HAP-1 (cell line): ENCODE measurements at regions not wholly inside any gene's neighbourhood (a gene's known extent, or its start where the extent isn't known, plus 50 kb on each side); places are given as distances from the start of the nearest gene placed in this dataset.

ENCODE experiments used
- DNase-seq, 2 experiments: peaks; one replicate each; pipeline ENCODE4 v3.0.0-alpha.2; 2016 to 2020; ENCODE audit warnings: low spot score in 2 of 2
- H3K27me3 ChIP-seq: fragments of 250-450 bp; sonication (Bioruptor Pico); 2 replicates; pipeline ENCODE4 v1.5.1; 2020; ENCODE audit warnings: low read depth, mild to moderate bottlenecking, moderate library complexity
- H3K36me3 ChIP-seq: fragments of 250-450 bp; sonication (Bioruptor Pico); replicated peaks from 2 replicates; pipeline ENCODE4 v1.5.1; 2020; ENCODE audit warnings: mild to moderate bottlenecking
- H3K4me1 ChIP-seq: fragments of 250-450 bp; sonication (Bioruptor Pico); 2 replicates; pipeline ENCODE4 v1.5.1; 2020; ENCODE audit warnings: mild to moderate bottlenecking
- H3K4me3 ChIP-seq: fragments of 250-450 bp; sonication (Bioruptor Pico); 2 replicates; pipeline ENCODE4 v1.5.1; 2020; ENCODE audit warnings: mild to moderate bottlenecking, moderate library complexity
- H3K9me3 ChIP-seq: fragments of 250-450 bp; sonication (Bioruptor Pico); 2 replicates; pipeline ENCODE4 v1.5.1; 2020; ENCODE audit warnings: mild to moderate bottlenecking, moderate library complexity
- in situ Hi-C: fragments of 300-500 bp; cut with MboI; formaldehyde crosslinking; loops from 3 replicates; pipeline ENCODE4 v1.14.3; 2020; ENCODE audit warnings: low sequenced_read_pairs, inconsistent platforms, mixed read lengths

- Histone ChIP-seq H3K27me3 (no peaks in the 10 kb centered on the region), H3K36me3 (no peaks in the 10 kb centered on the region), H3K9me3 (no peaks in the 10 kb centered on the region), H3K4me3 (no peak overlapping the region), H3K4me1 (no peaks in the 10 kb centered on the region)
- in situ Hi-C loops, result no loop called here
- no peak for DNase-seq
These were observed 540.5 kb downstream of the BTBD3 start for GRCh38 chr20:12458241-12458640.

- H3K9me3 ChIP-seq, result no peaks in the 10 kb centered on the region
- H3K36me3 ChIP-seq, result no peaks in the 10 kb centered on the region
- DNase-seq, result no peak
- H3K4me3 ChIP-seq, result no peak overlapping the region
- in situ Hi-C loops, result no loop called here
- no peaks in the 10 kb centered on the region for H3K4me1 ChIP-seq
- no peaks in the 10 kb centered on the region for H3K27me3 ChIP-seq
These were observed 544.7 kb upstream of the SPTLC3 start for GRCh38 chr20:12464036-12464435.

- H3K4me1 ChIP-seq, result no peaks in the 10 kb centered on the region
- H3K4me3 ChIP-seq, result no peak overlapping the region
- no peaks in the 10 kb centered on the region for H3K9me3 ChIP-seq
- H3K36me3 ChIP-seq, result no peaks in the 10 kb centered on the region
- no peaks in the 10 kb centered on the region for H3K27me3 ChIP-seq
- DNase-seq, result no peak
- in situ Hi-C loops, result no loop called here
These were observed 541.9 kb upstream of the SPTLC3 start for GRCh38 chr20:12466915-12467314.

GRCh38 chr20:12467758-12468157 lies 541.0 kb upstream of the SPTLC3 start:
- Histone ChIP-seq H3K9me3 (no peaks in the 10 kb centered on the region), H3K4me1 (no peaks in the 10 kb centered on the region), H3K27me3 (no peaks in the 10 kb centered on the region), H3K4me3 (no peak overlapping the region), H3K36me3 (no peaks in the 10 kb centered on the region)
- DNase-seq, result no peak
- in situ Hi-C loops, result no loop called here

GRCh38 chr20:12482661-12483060 lies 526.1 kb upstream of the SPTLC3 start:
- H3K36me3 ChIP-seq, result no peaks in the 10 kb centered on the region
- no peak overlapping the region for H3K4me3 ChIP-seq
- no peaks in the 10 kb centered on the region for H3K4me1 ChIP-seq
- DNase-seq, result no peak
- H3K9me3 ChIP-seq, result no peaks in the 10 kb centered on the region
- H3K27me3 ChIP-seq, result no peaks in the 10 kb centered on the region
- in situ Hi-C loops, result no loop called here

- no peaks in the 10 kb centered on the region for H3K4me1 ChIP-seq
- no peaks in the 10 kb centered on the region for H3K36me3 ChIP-seq
- H3K9me3 ChIP-seq, result no peaks in the 10 kb centered on the region
- no peaks in the 10 kb centered on the region for H3K27me3 ChIP-seq
- H3K4me3 ChIP-seq, result no peak overlapping the region
- DNase-seq, result no peak
- in situ Hi-C loops, result no loop called here
These were observed 506.3 kb upstream of the SPTLC3 start for GRCh38 chr20:12502443-12502842.

GRCh38 chr20:12504779-12505178 lies 504.0 kb upstream of the SPTLC3 start:
- in situ Hi-C loops, result no loop called here

GRCh38 chr20:12511499-12511898 lies 497.3 kb upstream of the SPTLC3 start:
- DNase-seq, result no peak
- H3K36me3 ChIP-seq, result no peaks in the 10 kb centered on the region
- H3K4me1 ChIP-seq, result no peaks in the 10 kb centered on the region
- no peak overlapping the region for H3K4me3 ChIP-seq
- H3K9me3 ChIP-seq, result no peaks in the 10 kb centered on the region
- no peaks in the 10 kb centered on the region for H3K27me3 ChIP-seq
- in situ Hi-C loops, result no loop called here

More at GRCh38 chr20:12504779-12505178, 504.0 kb upstream of the SPTLC3 start:
- H3K4me3 ChIP-seq, result no peak overlapping the region
- H3K4me1 ChIP-seq, result no peaks in the 10 kb centered on the region
- DNase-seq, result no peak
- H3K27me3 ChIP-seq, result no peaks in the 10 kb centered on the region
- H3K9me3 ChIP-seq, result no peaks in the 10 kb centered on the region
- no peaks in the 10 kb centered on the region for H3K36me3 ChIP-seq

GRCh38 chr20:12512755-12513154 lies 496.0 kb upstream of the SPTLC3 start:
- DNase-seq, result no peak
- Histone ChIP-seq H3K9me3 (no peaks in the 10 kb centered on the region), H3K36me3 (no peaks in the 10 kb centered on the region), H3K4me1 (no peaks in the 10 kb centered on the region), H3K27me3 (no peaks in the 10 kb centered on the region), H3K4me3 (no peak overlapping the region)
- in situ Hi-C loops, result no loop called here

- in situ Hi-C loops, result no loop called here
- Histone ChIP-seq H3K4me1 (no peaks in the 10 kb centered on the region), H3K9me3 (no peaks in the 10 kb centered on the region), H3K4me3 (no peak overlapping the region), H3K36me3 (no peaks in the 10 kb centered on the region), H3K27me3 (no peaks in the 10 kb centered on the region)
- no peak for DNase-seq
These were observed 480.7 kb upstream of the SPTLC3 start for GRCh38 chr20:12528104-12528503.

GRCh38 chr20:12528591-12529041 lies 480.2 kb upstream of the SPTLC3 start:
- no peaks in the 10 kb centered on the region for H3K9me3 ChIP-seq
- no peaks in the 10 kb centered on the region for H3K4me1 ChIP-seq
- in situ Hi-C loops, result no loop called here
- no peak overlapping the region for H3K4me3 ChIP-seq
- no peak for DNase-seq
- no peaks in the 10 kb centered on the region for H3K27me3 ChIP-seq
- H3K36me3 ChIP-seq, result no peaks in the 10 kb centered on the region

- H3K9me3 ChIP-seq, result no peaks in the 10 kb centered on the region
- in situ Hi-C loops, result no loop called here
- no peaks in the 10 kb centered on the region for H3K4me1 ChIP-seq
- H3K27me3 ChIP-seq, result no peaks in the 10 kb centered on the region
- H3K36me3 ChIP-seq, result no peaks in the 10 kb centered on the region
- no peak overlapping the region for H3K4me3 ChIP-seq
- DNase-seq, result no peak
These were observed 477.1 kb upstream of the SPTLC3 start for GRCh38 chr20:12531626-12532025.

GRCh38 chr20:12535316-12535715 lies 473.5 kb upstream of the SPTLC3 start:
- Histone ChIP-seq H3K4me3 (no peak overlapping the region), H3K9me3 (no peaks in the 10 kb centered on the region), H3K36me3 (no peaks in the 10 kb centered on the region), H3K27me3 (no peaks in the 10 kb centered on the region), H3K4me1 (no peaks in the 10 kb centered on the region)
- no peak for DNase-seq
- in situ Hi-C loops, result no loop called here

- no peaks in the 10 kb centered on the region for H3K9me3 ChIP-seq
- no peaks in the 10 kb centered on the region for H3K4me1 ChIP-seq
- in situ Hi-C loops, result no loop called here
- no peaks in the 10 kb centered on the region for H3K27me3 ChIP-seq
- DNase-seq, result no peak
- no peak overlapping the region for H3K4me3 ChIP-seq
- H3K36me3 ChIP-seq, result no peaks in the 10 kb centered on the region
These were observed 473.0 kb upstream of the SPTLC3 start for GRCh38 chr20:12535770-12536169.

GRCh38 chr20:12554426-12554825 lies 454.3 kb upstream of the SPTLC3 start:
- no peak for DNase-seq
- Histone ChIP-seq H3K4me1 (no peaks in the 10 kb centered on the region), H3K36me3 (no peaks in the 10 kb centered on the region), H3K27me3 (no peaks in the 10 kb centered on the region), H3K4me3 (no peak overlapping the region), H3K9me3 (no peaks in the 10 kb centered on the region)
- in situ Hi-C loops, result no loop called here
